GM12878 (cell line): ENCODE measurements at regions not wholly inside any gene's neighbourhood (a gene's known extent, or its start where the extent isn't known, plus 50 kb on each side); places are given as distances from the start of the nearest gene placed in this dataset.

Source experiments
- ATAC-seq: fragments of 200-7000 bp; cut with Tn5 transposase; 3 replicates; pipeline ENCODE4 v1.9.1; 2020; ENCODE audit warnings: mild to moderate bottlenecking, moderate library complexity
- BruUV-seq: library from RNA; stranded (reverse); fragments of 400-500 nt; replicated peaks from 2 replicates; lab custom pipeline; 2021; lab: Mats Ljungman, UMichigan
- CTCF ChIA-PET: fragments of 300-600 bp; sonication (Branson Sonifier 250); formaldehyde crosslinking; extraction: SDS; loops from one replicate; lab custom pipeline; 2021; ENCODE audit warnings: inconsistent platforms; lab: Yijun Ruan, JAX
- POLR2A ChIA-PET: fragments of 350-600 bp; formaldehyde crosslinking; extraction: SDS; loops from one replicate; lab custom pipeline; 2021; ENCODE audit warnings: inconsistent platforms; lab: Charles Lee
- RAD21 ChIA-PET: fragments of 300-600 bp; sonication (Branson Sonifier 250); formaldehyde crosslinking; loops from one replicate; lab custom pipeline; 2023; ENCODE audit warnings: antibody characterized with exemption; ENCODE audit not compliant: unreplicated experiment; lab: Charles Lee
- SMC1A ChIA-PET: fragments of 300-600 bp; sonication (Branson Sonifier 250); formaldehyde crosslinking; loops from one replicate; lab custom pipeline; 2023; ENCODE audit not compliant: unreplicated experiment, uncharacterized antibody; lab: Charles Lee
- DNase-seq: peaks from one replicate; pipeline ENCODE4 v3.0.0-alpha.2; 2011; ENCODE audit warnings: low read depth, low spot score
- FAIRE-seq: peaks from 3 replicates; lab custom pipeline; 2011; peaks lifted over from hg19 to GRCh38; lab: Jason Lieb, UNC
- H2AFZ ChIP-seq: 2 replicates; pipeline ENCODE4 v1.6.0; 2011; ENCODE audit warnings: low read depth, low read length, control low read depth; ENCODE audit not compliant: control insufficient read depth
- H3K27ac ChIP-seq: 2 replicates; pipeline ENCODE4 v1.5.1; 2011; ENCODE audit warnings: control low read depth; ENCODE audit not compliant: control insufficient read depth, insufficient read depth
- H3K27me3 ChIP-seq, 2 experiments: replicated peaks in 1 of 2; 2 replicates each; pipeline versions ENCODE4 v1.6.0 to v1.6.1; 2011; ENCODE audit warnings: low read length in 1 of 2; ENCODE audit not compliant: control insufficient read depth in 2 of 2, insufficient read depth in 2 of 2
- H3K36me3 ChIP-seq, 2 experiments: 2 replicates each; pipeline ENCODE4 v1.5.1; 2011; ENCODE audit warnings: low read length in 1 of 2; ENCODE audit not compliant: control insufficient read depth in 2 of 2, insufficient read depth in 2 of 2
- H3K4me1 ChIP-seq: 2 replicates; pipeline ENCODE4 v1.6.1; 2011; ENCODE audit warnings: mild to moderate bottlenecking, low read length, moderate library complexity, mixed read lengths; ENCODE audit not compliant: control insufficient read depth, insufficient read depth
- H3K4me2 ChIP-seq: 2 replicates; pipeline ENCODE4 v1.6.0; 2011; ENCODE audit warnings: control low read depth; ENCODE audit not compliant: control insufficient read depth, insufficient read depth
- H3K4me3 ChIP-seq: fragments of 200-600 bp; sonication (generic); 2 replicates; pipeline ENCODE4 v1.5.1; 2016
- H3K79me2 ChIP-seq: 2 replicates; pipeline ENCODE4 v1.6.0; 2011; ENCODE audit warnings: low read length; ENCODE audit not compliant: control insufficient read depth, insufficient read depth
- H3K9ac ChIP-seq: 2 replicates; pipeline ENCODE4 v1.8.0; 2011; ENCODE audit warnings: low read length, control low read depth, mixed read lengths; ENCODE audit not compliant: control insufficient read depth, insufficient read depth
- H3K9me3 ChIP-seq: replicated peaks from 3 replicates; pipeline ENCODE4 v1.5.1; 2011; ENCODE audit warnings: mild to moderate bottlenecking, low read length; ENCODE audit not compliant: control insufficient read depth, insufficient read depth
- H4K20me1 ChIP-seq: 2 replicates; pipeline ENCODE4 v1.6.0; 2011; ENCODE audit not compliant: control insufficient read depth, insufficient read depth
- BHLHE40 ChIP-seq, 2 experiments: fragments of 450-650 bp in 1 of 2; IDR thresholded peaks; 2 replicates each; pipeline ENCODE4 v1.6.1; 2011 to 2017; ENCODE audit warnings: low read depth in 2 of 2, borderline replicate concordance in 1 of 2, improper control_type of control experiment in 1 of 2, low read length in 1 of 2, mild to moderate bottlenecking in 1 of 2
- CBX5 ChIP-seq: sonication (generic); IDR thresholded peaks from 2 replicates; pipeline ENCODE4 v1.6.1; 2016; ENCODE audit warnings: low read depth, moderate library complexity, mild to moderate bottlenecking, inconsistent platforms
- EP300 ChIP-seq, 2 experiments: fragments of 150-350 bp in 1 of 2; IDR thresholded peaks; 2 replicates each; pipeline ENCODE4 v1.6.1; 2011 to 2012; ENCODE audit warnings: low read depth in 2 of 2, low read length in 2 of 2, borderline replicate concordance in 1 of 2, improper control_type of control experiment in 1 of 2, inconsistent platforms in 1 of 2; ENCODE audit not compliant: control insufficient read depth in 1 of 2
- FOS ChIP-seq: IDR thresholded peaks from 3 replicates; pipeline ENCODE4 v1.6.1; 2011; ENCODE audit warnings: borderline replicate concordance; ENCODE audit not compliant: insufficient read length; ENCODE audit errors: extremely low read depth
- HDGF ChIP-seq: fragments of 450-650 bp; IDR thresholded peaks from 2 replicates; pipeline ENCODE4 v1.6.1; 2016; ENCODE audit warnings: antibody characterized with exemption
- MEF2A ChIP-seq: IDR thresholded peaks from 2 replicates; pipeline ENCODE4 v1.6.1; 2011; ENCODE audit warnings: low read depth, mild to moderate bottlenecking, low read length, moderate library complexity; ENCODE audit not compliant: insufficient read depth
- MTA3 ChIP-seq: IDR thresholded peaks from 2 replicates; pipeline ENCODE4 v1.6.1; 2012; ENCODE audit warnings: low read length, inconsistent platforms, borderline replicate concordance
- PAX5 ChIP-seq: IDR thresholded peaks from 2 replicates; pipeline ENCODE4 v1.6.1; 2011; ENCODE audit warnings: low read depth, low read length, borderline replicate concordance
- PML ChIP-seq: IDR thresholded peaks from 2 replicates; pipeline ENCODE4 v1.6.1; 2012; ENCODE audit warnings: low read length, inconsistent platforms
- RAD21 ChIP-seq: IDR thresholded peaks from 2 replicates; pipeline ENCODE4 v1.6.1; 2011; ENCODE audit warnings: mild to moderate bottlenecking, low read depth, low read length, moderate library complexity; ENCODE audit not compliant: insufficient read depth
- RB1 ChIP-seq: fragments of 450-650 bp; formaldehyde crosslinking; IDR thresholded peaks from 2 replicates; pipeline ENCODE4 v1.6.1; 2017; ENCODE audit warnings: mild to moderate bottlenecking, borderline replicate concordance
- RFX5 ChIP-seq: IDR thresholded peaks from 2 replicates; pipeline ENCODE4 v1.6.1; 2011; ENCODE audit warnings: low read depth, low read length, improper control_type of control experiment
- SIX5 ChIP-seq: IDR thresholded peaks from 2 replicates; pipeline ENCODE4 v1.6.1; 2011; ENCODE audit warnings: mild to moderate bottlenecking, low read depth, low read length, moderate library complexity; ENCODE audit not compliant: severe bottlenecking
- SUZ12 ChIP-seq: fragments of 200-600 bp; sonication (generic); IDR thresholded peaks from one replicate; pipeline ENCODE4 v1.6.1; 2018; ENCODE audit warnings: antibody characterized with exemption, mild to moderate bottlenecking; ENCODE audit not compliant: unreplicated experiment
- ZNF207 ChIP-seq: fragments of 450-650 bp; IDR thresholded peaks from 2 replicates; pipeline ENCODE4 v1.6.1; 2014; ENCODE audit warnings: antibody characterized with exemption, mild to moderate bottlenecking, borderline replicate concordance
- ZNF217 ChIP-seq: fragments of 450-650 bp; IDR thresholded peaks from 2 replicates; pipeline ENCODE4 v1.6.1; 2017; ENCODE audit warnings: antibody characterized with exemption, mild to moderate bottlenecking
- WGBS: methylation state at CpG from one replicate; pipeline ENCODE4 v1.1.6; 2016; ENCODE audit warnings: low lambda C conversion rate; ENCODE audit not compliant: insufficient replicate concordance, insufficient coverage; ENCODE audit errors: missing lambda C conversion rate; 5-methylcytosine and 5-hydroxymethylcytosine counted together
- in situ Hi-C: fragments of 300-500 bp; cut with MboI; formaldehyde crosslinking; loops from 9 replicates; pipeline ENCODE4 v1.14.3; 2018; ENCODE audit warnings: mixed read lengths
- intact Hi-C: fragments of 100-400 bp; cut with micrococcal nuclease; formaldehyde crosslinking; loops from one replicate; pipeline ENCODE4 v1.14.2; 2022; ENCODE audit not compliant: unreplicated experiment
- TF ChIP-seq, protein P1 (sequence below): fragments of 450-650 bp; IDR thresholded peaks from 2 replicates; pipeline ENCODE4 v1.6.1; 2016; ENCODE audit warnings: mild to moderate bottlenecking
- TF ChIP-seq, protein P2 (sequence below): IDR thresholded peaks from 2 replicates; pipeline ENCODE4 v1.6.1; 2012; ENCODE audit warnings: low read length, inconsistent platforms
- TF ChIP-seq, protein P3 (sequence below): fragments of 450-650 bp; IDR thresholded peaks from 2 replicates; pipeline ENCODE4 v1.6.1; 2017; ENCODE audit warnings: mild to moderate bottlenecking, moderate library complexity

DNA sequence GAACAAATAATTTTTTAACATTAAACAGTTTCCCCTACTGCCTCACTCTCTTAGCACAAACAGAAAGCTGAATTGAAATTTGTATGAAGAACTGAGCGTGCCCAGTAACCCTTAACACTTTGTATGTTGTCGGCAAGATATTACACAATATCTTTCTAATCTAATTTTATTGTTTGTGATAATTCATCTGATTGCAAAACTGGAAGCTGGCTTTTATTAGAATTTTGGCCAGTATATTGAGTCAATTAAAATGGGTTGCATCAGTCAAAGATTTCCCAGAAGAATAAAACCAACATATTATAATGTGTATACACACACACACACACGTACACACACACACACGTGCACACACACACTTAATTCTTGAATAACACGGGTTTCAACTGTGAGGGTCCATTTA is 2332.1 kb downstream of the PCDH7 start:
- DNase-seq: no peak
- Histone ChIP-seq H3K4me3 (no peak overlapping the region), H3K27me3 (no peaks in the 10 kb centered on the region), H3K4me1 (no peaks in the 10 kb centered on the region), H3K27ac (no peak overlapping the region), H2AFZ (no peak overlapping the region), H3K36me3 (no peaks in the 10 kb centered on the region), H4K20me1 (no peaks in the 10 kb centered on the region), H3K9me3 (no peaks in the 10 kb centered on the region), H3K4me2 (no peak overlapping the region), H3K79me2 (no peaks in the 10 kb centered on the region), H3K9ac (no peak overlapping the region)
- no peak for FAIRE-seq
- no peak for ATAC-seq
- in situ Hi-C loops (no loop called here), intact Hi-C loops (no loop called here)
- RAD21 ChIA-PET: no interaction called here
- CTCF ChIA-PET: interaction anchor here (0.5 kb wide), 1 partner anchor 38 kb away, joined by 4 read pairs; no protein-coding TSS in a partner anchor
- 30% methylated on average over 5 of the region's 5 CpGs for WGBS
- SMC1A ChIA-PET: no interaction called here
- BruUV-seq: no TSS peak
- POLR2A ChIA-PET: no interaction called here
- TF ChIP-seq RB1: no peak
- no peak for TF ChIP-seq ZNF217
- no peak for TF ChIP-seq PML
- TF ChIP-seq HDGF: no peak
- no peak for TF ChIP-seq MEF2A
- TF ChIP-seq BHLHE40 (IDR thresholded peaks at IDR 0.05; ENCODE audit: borderline replicate concordance in 1 of 2, low read depth in 2 of 2, low read length in 1 of 2): no peak
- TF ChIP-seq, protein P1, sequence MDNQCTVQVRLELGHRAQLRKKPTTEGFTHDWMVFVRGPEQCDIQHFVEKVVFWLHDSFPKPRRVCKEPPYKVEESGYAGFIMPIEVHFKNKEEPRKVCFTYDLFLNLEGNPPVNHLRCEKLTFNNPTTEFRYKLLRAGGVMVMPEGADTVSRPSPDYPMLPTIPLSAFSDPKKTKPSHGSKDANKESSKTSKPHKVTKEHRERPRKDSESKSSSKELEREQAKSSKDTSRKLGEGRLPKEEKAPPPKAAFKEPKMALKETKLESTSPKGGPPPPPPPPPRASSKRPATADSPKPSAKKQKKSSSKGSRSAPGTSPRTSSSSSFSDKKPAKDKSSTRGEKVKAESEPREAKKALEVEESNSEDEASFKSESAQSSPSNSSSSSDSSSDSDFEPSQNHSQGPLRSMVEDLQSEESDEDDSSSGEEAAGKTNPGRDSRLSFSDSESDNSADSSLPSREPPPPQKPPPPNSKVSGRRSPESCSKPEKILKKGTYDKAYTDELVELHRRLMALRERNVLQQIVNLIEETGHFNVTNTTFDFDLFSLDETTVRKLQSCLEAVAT: no peak
- no peak for TF ChIP-seq SUZ12
- TF ChIP-seq SIX5: no peak
- TF ChIP-seq MTA3: no peak
- no peak for TF ChIP-seq EP300 (IDR thresholded peaks at IDR 0.05; ENCODE audit: borderline replicate concordance in 1 of 2, control insufficient read depth in 1 of 2, low read depth in 2 of 2, low read length in 2 of 2)
- no peak for TF ChIP-seq FOS
- TF ChIP-seq ZNF207: no peak
- TF ChIP-seq, protein P2, sequence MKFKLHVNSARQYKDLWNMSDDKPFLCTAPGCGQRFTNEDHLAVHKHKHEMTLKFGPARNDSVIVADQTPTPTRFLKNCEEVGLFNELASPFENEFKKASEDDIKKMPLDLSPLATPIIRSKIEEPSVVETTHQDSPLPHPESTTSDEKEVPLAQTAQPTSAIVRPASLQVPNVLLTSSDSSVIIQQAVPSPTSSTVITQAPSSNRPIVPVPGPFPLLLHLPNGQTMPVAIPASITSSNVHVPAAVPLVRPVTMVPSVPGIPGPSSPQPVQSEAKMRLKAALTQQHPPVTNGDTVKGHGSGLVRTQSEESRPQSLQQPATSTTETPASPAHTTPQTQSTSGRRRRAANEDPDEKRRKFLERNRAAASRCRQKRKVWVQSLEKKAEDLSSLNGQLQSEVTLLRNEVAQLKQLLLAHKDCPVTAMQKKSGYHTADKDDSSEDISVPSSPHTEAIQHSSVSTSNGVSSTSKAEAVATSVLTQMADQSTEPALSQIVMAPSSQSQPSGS: no peak
- TF ChIP-seq RAD21: no peak
- TF ChIP-seq, protein P3, sequence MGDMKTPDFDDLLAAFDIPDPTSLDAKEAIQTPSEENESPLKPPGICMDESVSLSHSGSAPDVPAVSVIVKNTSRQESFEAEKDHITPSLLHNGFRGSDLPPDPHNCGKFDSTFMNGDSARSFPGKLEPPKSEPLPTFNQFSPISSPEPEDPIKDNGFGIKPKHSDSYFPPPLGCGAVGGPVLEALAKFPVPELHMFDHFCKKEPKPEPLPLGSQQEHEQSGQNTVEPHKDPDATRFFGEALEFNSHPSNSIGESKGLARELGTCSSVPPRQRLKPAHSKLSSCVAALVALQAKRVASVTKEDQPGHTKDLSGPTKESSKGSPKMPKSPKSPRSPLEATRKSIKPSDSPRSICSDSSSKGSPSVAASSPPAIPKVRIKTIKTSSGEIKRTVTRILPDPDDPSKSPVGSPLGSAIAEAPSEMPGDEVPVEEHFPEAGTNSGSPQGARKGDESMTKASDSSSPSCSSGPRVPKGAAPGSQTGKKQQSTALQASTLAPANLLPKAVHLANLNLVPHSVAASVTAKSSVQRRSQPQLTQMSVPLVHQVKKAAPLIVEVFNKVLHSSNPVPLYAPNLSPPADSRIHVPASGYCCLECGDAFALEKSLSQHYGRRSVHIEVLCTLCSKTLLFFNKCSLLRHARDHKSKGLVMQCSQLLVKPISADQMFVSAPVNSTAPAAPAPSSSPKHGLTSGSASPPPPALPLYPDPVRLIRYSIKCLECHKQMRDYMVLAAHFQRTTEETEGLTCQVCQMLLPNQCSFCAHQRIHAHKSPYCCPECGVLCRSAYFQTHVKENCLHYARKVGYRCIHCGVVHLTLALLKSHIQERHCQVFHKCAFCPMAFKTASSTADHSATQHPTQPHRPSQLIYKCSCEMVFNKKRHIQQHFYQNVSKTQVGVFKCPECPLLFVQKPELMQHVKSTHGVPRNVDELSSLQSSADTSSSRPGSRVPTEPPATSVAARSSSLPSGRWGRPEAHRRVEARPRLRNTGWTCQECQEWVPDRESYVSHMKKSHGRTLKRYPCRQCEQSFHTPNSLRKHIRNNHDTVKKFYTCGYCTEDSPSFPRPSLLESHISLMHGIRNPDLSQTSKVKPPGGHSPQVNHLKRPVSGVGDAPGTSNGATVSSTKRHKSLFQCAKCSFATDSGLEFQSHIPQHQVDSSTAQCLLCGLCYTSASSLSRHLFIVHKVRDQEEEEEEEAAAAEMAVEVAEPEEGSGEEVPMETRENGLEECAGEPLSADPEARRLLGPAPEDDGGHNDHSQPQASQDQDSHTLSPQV: no peak
- TF ChIP-seq RFX5: no peak
- TF ChIP-seq PAX5: no peak
- no peak for TF ChIP-seq CBX5
